K562 (cell line): ENCODE measurements at regions not wholly inside any gene's neighbourhood (a gene's known extent, or its start where the extent isn't known, plus 50 kb on each side); places are given as distances from the start of the nearest gene placed in this dataset.

Experiments
- BCOR ChIP-seq: fragments of 450-650 bp; IDR thresholded peaks from 2 replicates; pipeline ENCODE4 v1.6.1; 2016
- BHLHE40 ChIP-seq: IDR thresholded peaks from 2 replicates; pipeline ENCODE4 v1.6.1; 2011; ENCODE audit warnings: low read length, improper control_type of control experiment
- CEBPB ChIP-seq: fragments of 450-650 bp; IDR thresholded peaks from 2 replicates; pipeline ENCODE4 v1.6.1; 2016; ENCODE audit warnings: missing genetic modification characterization, missing compliant biosample characterization
- HCFC1 ChIP-seq: IDR thresholded peaks from 2 replicates; pipeline ENCODE4 v1.6.1; 2012; ENCODE audit warnings: low read depth, low read length, improper control_type of control experiment
- HNRNPUL1 ChIP-seq: fragments of 200-400 bp; formaldehyde crosslinking; IDR thresholded peaks from 2 replicates; pipeline ENCODE4 v1.6.1; 2017; ENCODE audit warnings: low read length
- KLF16 ChIP-seq: IDR thresholded peaks from 2 replicates; pipeline ENCODE4 v1.6.1; 2016; ENCODE audit warnings: antibody characterized with exemption
- MED1 ChIP-seq: sonication (generic); formaldehyde crosslinking; IDR thresholded peaks from 2 replicates; pipeline ENCODE4 v1.8.1; 2023; ENCODE audit warnings: missing genetic modification reagents, borderline replicate concordance
- NFE2 ChIP-seq: IDR thresholded peaks from 2 replicates; pipeline ENCODE4 v1.6.1; 2014; ENCODE audit warnings: antibody characterized with exemption, low read depth
- NONO ChIP-seq, 2 experiments: fragments of 200-400 bp in 1 of 2; fragments of 450-650 bp in 1 of 2; formaldehyde crosslinking in 1 of 2; IDR thresholded peaks; 2 replicates each; pipeline ENCODE4 v1.6.1; 2017; ENCODE audit warnings: low read depth in 2 of 2, mild to moderate bottlenecking in 2 of 2, moderate library complexity in 2 of 2, low read length in 1 of 2
- PHB2 ChIP-seq: fragments of 450-650 bp; IDR thresholded peaks from 2 replicates; pipeline ENCODE4 v1.6.1; 2017; ENCODE audit warnings: low read depth
- PTBP1 ChIP-seq: fragments of 200-400 bp; formaldehyde crosslinking; IDR thresholded peaks from 2 replicates; pipeline ENCODE4 v1.6.1; 2017; ENCODE audit warnings: low read depth, low read length
- U2AF1 ChIP-seq: fragments of 200-400 bp; formaldehyde crosslinking; optimal IDR thresholded peaks from 2 replicates; pipeline ENCODE3; 2017; ENCODE audit warnings: mild to moderate bottlenecking, low read depth, low read length, moderate library complexity
- TF ChIP-seq, protein P1 (sequence below), 3 experiments: IDR thresholded peaks in 2 of 3; conservative IDR thresholded peaks in 1 of 3; 2 replicates each; pipeline ENCODE4 v1.5.1; 2011 to 2012; ENCODE audit warnings: low read length in 3 of 3, mild to moderate bottlenecking in 3 of 3, control low read depth in 2 of 3, improper control_type of control experiment in 1 of 3, inconsistent platforms in 1 of 3, low read depth in 1 of 3, mixed read lengths in 1 of 3, moderate library complexity in 1 of 3; ENCODE audit not compliant: insufficient read depth in 2 of 3

DNA sequence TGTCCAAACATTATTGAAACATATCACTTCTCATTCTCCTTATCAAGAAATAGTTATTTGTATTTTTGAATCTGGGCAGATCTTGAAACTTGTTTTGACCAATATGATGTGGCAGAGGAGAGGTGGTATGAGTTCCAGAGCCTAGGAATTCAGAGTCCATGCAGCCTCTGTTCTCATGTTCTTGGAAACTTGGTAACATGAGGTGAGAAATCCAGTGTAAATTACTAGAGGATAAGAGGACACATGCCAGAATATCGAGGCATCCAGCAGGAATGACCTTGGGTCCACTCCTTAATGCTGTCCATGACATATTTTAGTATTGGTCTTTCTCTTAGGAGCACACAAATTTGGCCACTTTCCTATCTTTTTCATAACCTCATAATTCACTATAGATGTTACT, 1374.6 kb downstream of the FSCB start:
- TF ChIP-seq PTBP1: no peak
- no peak for TF ChIP-seq PHB2
- no peak for TF ChIP-seq U2AF1
- no peak for TF ChIP-seq NFE2
- TF ChIP-seq HCFC1: no peak
- TF ChIP-seq MED1 (CRISPR knock-in tag): no peak
- TF ChIP-seq BCOR: no peak
- TF ChIP-seq HNRNPUL1: no peak
- TF ChIP-seq NONO (IDR thresholded peaks at IDR 0.05; ENCODE audit: low read depth in 2 of 2, low read length in 1 of 2): no peak
- TF ChIP-seq CEBPB (tag): no peak
- TF ChIP-seq, protein P1, sequence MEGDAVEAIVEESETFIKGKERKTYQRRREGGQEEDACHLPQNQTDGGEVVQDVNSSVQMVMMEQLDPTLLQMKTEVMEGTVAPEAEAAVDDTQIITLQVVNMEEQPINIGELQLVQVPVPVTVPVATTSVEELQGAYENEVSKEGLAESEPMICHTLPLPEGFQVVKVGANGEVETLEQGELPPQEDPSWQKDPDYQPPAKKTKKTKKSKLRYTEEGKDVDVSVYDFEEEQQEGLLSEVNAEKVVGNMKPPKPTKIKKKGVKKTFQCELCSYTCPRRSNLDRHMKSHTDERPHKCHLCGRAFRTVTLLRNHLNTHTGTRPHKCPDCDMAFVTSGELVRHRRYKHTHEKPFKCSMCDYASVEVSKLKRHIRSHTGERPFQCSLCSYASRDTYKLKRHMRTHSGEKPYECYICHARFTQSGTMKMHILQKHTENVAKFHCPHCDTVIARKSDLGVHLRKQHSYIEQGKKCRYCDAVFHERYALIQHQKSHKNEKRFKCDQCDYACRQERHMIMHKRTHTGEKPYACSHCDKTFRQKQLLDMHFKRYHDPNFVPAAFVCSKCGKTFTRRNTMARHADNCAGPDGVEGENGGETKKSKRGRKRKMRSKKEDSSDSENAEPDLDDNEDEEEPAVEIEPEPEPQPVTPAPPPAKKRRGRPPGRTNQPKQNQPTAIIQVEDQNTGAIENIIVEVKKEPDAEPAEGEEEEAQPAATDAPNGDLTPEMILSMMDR (IDR thresholded peaks at IDR 0.05 in 2 of 3, conservative IDR thresholded peaks at IDR 0.05 in 1 of 3; ENCODE audit: insufficient read depth in 2 of 3, low read depth in 1 of 3, low read length in 3 of 3): no peak
- no peak for TF ChIP-seq KLF16
- no peak for TF ChIP-seq BHLHE40
